Gastroesophageal sphincter (tissue), 3 donors: ENCODE measurements at regions not wholly inside any gene's neighbourhood (a gene's known extent, or its start where the extent isn't known, plus 50 kb on each side); places are given as distances from the start of the nearest gene placed in this dataset.

Source experiments
- CTCF ChIP-seq, 4 experiments: fragments of 200-600 bp in 2 of 4; fragments of 450-650 bp in 2 of 4; sonication (generic) in 1 of 4; IDR thresholded peaks; one replicate each; pipeline ENCODE4 v1.5.1; 2017 to 2019; ENCODE audit warnings: antibody characterized with exemption in 4 of 4, mild to moderate bottlenecking in 2 of 4, moderate library complexity in 2 of 4
- POLR2A ChIP-seq, 2 donors: fragments of 450-650 bp; IDR thresholded peaks; one replicate each; pipeline ENCODE4 v1.6.1; 2017; ENCODE audit warnings: antibody characterized with exemption in 2 of 2, mild to moderate bottlenecking in 2 of 2, moderate library complexity in 1 of 2

- TF ChIP-seq CTCF (IDR thresholded peaks at IDR 0.05) (no peak), POLR2A (IDR thresholded peaks at IDR 0.05) (no peak)
These were observed 54.9 kb upstream of the IGFBP3 start for GRCh38 chr7:45975847-45976484.
